ENCODE measurements at regions not wholly inside any gene's neighbourhood (a gene's known extent, or its start where the extent isn't known, plus 50 kb on each side); places are given as distances from the start of the nearest gene placed in this dataset.
A peak's percentile ranks its signal among the peaks of the same experiment; 100 is the strongest.

DNA sequence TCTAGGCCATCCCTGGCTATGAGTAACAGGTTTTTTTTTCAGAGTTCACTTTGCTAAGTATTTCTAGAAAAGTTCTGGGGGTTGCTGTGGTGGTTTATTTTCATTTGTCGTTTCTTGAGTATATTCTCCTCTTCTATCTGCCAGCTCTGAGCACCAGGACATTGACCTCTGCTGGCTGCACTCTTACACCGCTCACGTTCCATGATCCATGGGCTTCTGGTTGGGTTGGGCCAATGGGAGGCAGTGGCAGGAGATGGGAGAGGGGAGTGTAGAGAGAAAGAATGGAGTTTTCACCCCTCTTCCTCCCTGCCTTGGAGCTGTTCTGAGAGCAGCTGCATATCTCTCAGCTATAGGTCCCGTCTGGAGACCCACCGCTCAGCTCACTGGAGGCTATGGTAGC is 161.0 kb upstream of the ATXN1 start:
- TF ChIP-seq EZH2 (IDR thresholded peaks at IDR 0.05; ENCODE audit: low read depth, unreplicated experiment) (no peak), POLR2AphosphoS5 (IDR thresholded peaks at IDR 0.05; ENCODE audit: low read depth) (no peak)
- TF ChIP-seq, protein P1, sequence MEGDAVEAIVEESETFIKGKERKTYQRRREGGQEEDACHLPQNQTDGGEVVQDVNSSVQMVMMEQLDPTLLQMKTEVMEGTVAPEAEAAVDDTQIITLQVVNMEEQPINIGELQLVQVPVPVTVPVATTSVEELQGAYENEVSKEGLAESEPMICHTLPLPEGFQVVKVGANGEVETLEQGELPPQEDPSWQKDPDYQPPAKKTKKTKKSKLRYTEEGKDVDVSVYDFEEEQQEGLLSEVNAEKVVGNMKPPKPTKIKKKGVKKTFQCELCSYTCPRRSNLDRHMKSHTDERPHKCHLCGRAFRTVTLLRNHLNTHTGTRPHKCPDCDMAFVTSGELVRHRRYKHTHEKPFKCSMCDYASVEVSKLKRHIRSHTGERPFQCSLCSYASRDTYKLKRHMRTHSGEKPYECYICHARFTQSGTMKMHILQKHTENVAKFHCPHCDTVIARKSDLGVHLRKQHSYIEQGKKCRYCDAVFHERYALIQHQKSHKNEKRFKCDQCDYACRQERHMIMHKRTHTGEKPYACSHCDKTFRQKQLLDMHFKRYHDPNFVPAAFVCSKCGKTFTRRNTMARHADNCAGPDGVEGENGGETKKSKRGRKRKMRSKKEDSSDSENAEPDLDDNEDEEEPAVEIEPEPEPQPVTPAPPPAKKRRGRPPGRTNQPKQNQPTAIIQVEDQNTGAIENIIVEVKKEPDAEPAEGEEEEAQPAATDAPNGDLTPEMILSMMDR (conservative IDR thresholded peaks at IDR 0.05; ENCODE audit: low read depth in 2 of 2): peak in 1 of 2 experiments; percentile 22; a peak in 1 of 4 replicates
- TF ChIP-seq, protein P2, sequence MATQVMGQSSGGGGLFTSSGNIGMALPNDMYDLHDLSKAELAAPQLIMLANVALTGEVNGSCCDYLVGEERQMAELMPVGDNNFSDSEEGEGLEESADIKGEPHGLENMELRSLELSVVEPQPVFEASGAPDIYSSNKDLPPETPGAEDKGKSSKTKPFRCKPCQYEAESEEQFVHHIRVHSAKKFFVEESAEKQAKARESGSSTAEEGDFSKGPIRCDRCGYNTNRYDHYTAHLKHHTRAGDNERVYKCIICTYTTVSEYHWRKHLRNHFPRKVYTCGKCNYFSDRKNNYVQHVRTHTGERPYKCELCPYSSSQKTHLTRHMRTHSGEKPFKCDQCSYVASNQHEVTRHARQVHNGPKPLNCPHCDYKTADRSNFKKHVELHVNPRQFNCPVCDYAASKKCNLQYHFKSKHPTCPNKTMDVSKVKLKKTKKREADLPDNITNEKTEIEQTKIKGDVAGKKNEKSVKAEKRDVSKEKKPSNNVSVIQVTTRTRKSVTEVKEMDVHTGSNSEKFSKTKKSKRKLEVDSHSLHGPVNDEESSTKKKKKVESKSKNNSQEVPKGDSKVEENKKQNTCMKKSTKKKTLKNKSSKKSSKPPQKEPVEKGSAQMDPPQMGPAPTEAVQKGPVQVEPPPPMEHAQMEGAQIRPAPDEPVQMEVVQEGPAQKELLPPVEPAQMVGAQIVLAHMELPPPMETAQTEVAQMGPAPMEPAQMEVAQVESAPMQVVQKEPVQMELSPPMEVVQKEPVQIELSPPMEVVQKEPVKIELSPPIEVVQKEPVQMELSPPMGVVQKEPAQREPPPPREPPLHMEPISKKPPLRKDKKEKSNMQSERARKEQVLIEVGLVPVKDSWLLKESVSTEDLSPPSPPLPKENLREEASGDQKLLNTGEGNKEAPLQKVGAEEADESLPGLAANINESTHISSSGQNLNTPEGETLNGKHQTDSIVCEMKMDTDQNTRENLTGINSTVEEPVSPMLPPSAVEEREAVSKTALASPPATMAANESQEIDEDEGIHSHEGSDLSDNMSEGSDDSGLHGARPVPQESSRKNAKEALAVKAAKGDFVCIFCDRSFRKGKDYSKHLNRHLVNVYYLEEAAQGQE (IDR thresholded peaks at IDR 0.05; ENCODE audit: unreplicated experiment): no peak

All from GM23338 (cell line).